NCI-H82 (cell line): ENCODE measurements at regions not wholly inside any gene's neighbourhood (a gene's known extent, or its start where the extent isn't known, plus 50 kb on each side); places are given as distances from the start of the nearest gene placed in this dataset.

ENCODE experiments used
- DNase-seq: peaks from one replicate; lab custom pipeline; 2025; lab: John Stamatoyannopoulos, UW

DNA sequence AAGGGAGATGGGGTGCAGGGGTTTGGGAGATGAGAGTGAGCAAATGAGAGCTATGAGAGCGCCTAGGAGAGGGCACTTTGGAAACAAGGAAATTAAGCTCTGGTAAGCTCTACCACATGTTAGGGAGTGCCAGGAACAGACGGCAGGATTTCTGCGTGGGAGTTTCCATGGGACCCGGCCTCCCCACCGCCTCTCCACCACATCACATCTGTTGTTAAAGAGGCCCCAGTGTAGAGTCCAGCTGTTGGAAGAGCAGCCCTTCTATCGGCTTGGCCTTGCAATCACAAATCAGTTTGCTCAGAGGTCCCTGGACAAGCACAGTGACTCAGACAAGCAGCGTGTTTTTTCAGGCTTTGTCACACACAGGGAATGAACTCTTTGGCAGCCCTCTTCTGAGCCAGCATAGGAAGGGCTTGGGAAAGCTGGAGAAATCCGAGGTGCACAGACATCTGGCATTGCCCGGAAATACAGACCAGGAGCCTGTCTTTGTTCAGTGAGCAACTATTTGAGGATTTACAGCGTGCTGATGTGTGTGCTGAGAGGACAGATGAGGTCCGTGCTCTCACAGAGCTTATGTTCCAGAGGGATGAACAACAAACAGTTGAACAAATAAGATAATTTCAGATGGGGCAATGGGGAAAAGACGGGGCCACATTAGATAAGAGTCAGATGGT, 370.6 kb upstream of the PROK2 start:
- DNase-seq: peak; percentile 87

DNA sequence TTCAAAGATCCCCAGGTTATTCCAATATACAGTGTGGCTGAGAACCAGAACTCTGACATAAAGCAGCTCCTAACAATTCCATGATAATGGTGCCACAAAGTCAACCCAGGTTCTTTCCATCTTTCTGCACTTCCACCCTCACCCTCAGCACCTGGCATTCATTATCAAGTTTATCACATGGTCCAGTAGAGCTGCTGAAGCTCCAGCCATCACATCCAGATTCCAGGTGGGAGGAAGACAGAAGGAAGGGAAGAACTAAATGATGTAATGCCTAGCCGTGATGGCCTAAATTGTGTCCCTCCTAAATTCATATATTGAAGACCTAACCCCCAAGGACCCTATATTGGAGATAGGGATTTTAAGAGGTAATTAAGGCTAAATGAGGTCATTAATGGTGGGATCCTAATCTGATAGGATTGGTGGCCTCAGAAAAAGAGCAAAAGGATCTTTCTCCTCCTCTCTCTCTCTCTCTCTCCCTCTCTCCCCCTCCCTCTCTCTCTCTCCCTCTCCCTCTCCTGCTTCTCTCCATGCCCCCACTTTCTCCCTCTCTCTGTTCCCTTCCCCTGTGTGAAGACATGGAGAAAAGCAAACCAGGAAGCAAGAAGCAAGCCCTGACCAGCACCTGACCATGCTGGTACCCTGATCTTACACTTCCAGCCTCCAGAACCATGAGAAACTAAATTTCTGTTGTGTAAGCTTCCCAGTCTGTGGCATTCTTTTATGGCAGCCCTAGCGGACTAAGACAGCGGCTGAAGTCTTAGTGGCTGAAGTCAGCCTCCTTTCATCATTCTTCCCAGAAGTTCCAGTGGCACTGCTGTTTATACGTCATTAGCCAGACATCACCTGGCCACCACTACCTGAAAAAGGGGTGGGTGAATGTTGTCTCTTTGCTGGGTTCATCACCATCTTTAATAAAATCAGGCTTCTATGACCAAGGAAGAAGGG, 369.7 kb upstream of the PROK2 start:
- DNase-seq: peak; percentile 35

DNA sequence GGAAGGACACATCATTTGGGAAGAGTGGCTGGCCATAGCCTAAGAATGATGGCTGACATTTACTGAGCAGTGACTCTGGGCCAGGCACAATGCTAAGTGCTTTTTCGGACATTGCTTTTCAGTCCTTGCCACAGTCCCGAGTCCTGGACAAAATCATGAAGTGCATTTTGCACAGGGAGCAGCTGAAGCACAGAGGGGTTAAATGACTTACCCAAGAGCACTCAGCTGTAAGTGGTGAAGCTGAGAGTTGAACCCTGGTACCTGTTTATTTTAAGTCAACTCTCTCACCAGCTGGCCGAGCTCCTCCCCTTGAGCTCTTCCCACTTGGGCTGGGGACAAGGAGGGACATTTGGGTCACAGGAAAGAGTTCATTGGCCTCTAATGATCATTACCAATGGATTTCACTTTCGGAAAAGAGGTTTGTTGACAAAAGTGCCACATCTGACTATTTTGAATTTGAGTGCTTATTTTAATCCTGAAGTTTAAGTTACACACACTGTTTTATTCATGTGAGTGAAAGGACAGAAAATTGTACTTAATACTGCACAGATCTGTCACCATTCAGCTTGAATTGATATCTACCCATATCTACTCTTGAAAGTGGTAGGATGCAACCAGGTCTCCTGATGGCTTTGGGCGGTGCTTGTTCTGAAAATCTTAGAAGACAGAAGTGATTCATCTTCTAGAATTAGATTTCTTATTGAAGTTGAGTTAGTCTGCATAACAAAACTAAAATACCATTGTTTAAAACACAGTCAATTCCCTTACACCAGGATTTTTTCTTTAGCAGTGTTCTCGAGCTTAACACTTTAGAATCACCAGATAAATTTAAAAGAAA, 368.7 kb upstream of the PROK2 start:
- no peak for DNase-seq

DNA sequence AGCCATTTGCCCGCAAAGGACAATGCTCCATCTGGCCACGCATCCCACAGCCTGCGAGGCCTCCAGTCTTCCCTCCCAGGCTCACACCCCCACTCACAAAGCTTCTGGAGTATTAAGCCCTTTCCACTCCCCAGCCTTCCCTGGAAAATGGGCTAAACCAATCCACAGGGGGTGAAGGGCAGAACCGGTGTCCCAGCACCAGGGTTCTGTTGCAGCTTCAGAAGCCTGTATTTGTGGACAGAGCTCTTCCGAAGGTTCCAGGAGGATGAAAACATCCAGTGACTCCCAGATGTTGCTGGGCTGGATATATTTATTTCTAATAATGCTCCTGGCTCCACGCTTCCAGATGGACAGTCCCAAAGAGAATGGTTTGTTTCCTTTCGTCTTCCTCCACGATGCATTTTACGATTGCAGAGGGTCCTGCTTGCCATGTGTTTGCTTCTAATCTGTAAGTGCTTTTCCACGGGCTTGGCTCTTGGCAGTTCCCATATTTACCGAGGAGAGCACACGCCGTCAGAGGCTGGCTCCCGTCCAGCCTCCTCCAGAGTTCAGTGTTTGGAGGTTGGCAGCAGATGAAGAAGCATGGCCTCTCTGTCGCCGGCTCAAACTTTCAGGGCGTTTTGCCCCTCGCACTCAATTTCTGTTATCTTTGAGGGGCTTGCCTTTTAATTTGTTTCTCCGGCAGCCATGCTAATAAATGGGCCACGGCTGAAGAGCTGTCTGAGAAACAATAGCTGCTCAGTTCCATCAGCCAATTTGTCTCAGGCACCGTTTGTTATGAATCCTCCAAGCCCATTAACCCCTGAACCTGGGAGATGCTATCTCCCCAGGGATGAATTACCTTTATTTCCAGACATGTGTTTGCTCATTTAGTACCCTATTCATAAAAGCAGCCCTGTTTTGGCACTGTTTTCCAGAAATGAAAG, 367.9 kb upstream of the PROK2 start:
- DNase-seq: peak; percentile 93

DNA sequence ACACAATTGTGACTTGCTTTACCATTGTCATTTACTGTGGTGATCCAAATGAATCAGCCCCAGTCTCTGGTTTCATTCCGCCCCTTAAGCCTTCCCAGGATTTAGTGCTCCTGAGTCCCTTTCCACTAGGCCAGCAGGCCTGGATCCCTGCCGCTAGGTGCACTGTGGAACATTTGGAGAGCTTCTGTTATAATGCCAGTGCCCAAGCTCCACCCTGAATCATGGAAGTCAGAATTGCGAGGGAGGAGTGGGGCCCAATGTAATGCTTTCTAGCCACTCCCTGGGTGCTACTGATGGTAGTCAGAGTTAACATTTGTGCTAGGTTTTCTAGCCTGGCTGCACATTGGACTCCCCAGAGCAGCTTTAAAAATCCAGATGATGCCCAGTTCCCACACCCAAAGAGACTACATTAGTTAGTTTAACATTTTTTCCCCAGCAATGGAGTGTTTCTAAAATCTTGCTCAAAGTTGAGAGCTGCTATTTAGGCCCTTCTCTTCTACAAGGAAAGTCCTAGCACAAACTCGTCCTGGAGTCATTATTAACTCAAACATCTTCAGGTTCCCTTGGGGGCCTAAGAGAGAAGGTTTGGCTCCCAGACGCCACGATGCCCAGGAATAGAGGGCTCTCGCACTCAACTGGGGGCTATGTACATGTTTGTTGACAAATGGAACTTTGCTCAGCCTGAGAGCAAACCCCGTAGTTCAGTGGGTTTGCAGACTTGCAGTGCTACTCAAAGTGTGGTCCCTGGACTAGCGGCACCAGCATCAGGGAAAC, 366.7 kb upstream of the PROK2 start:
- no peak for DNase-seq

DNA sequence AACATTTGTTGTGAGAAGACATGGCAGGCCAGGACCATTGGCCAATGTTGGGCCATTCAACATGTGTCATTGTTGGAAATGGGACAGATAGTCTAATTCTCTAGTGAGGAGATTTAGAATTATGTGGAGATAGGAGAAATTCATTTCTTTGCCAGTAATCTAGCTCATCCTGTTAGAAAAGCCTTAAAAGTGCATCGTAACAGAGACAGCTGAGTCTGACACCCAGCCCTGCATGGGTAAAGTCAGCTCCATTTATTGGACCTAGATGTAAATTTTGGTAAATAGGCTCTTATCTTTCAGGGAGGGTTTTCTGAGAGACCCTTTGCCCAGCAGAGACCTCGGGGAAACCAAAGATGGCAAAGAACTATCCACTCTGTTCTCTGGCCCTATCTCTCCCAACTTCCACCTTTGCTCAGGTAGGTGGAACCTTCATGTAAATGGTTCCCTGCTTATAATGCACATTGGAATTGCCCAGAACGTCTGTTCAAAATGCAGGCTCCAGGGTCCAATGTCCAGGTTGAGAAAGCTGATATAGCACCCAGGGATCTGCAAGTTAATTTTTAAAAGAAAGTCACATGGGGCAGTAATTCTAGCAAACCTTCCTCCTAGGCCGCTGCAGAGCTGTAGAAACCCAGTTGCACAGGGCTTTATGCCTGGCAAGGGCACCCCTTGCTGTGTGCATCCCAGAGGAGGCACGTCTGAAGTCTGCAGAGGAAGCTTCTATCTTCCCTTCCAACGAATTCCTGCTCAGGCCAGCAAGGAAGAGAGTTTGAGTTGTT, 365.9 kb upstream of the PROK2 start:
- no peak for DNase-seq

DNA sequence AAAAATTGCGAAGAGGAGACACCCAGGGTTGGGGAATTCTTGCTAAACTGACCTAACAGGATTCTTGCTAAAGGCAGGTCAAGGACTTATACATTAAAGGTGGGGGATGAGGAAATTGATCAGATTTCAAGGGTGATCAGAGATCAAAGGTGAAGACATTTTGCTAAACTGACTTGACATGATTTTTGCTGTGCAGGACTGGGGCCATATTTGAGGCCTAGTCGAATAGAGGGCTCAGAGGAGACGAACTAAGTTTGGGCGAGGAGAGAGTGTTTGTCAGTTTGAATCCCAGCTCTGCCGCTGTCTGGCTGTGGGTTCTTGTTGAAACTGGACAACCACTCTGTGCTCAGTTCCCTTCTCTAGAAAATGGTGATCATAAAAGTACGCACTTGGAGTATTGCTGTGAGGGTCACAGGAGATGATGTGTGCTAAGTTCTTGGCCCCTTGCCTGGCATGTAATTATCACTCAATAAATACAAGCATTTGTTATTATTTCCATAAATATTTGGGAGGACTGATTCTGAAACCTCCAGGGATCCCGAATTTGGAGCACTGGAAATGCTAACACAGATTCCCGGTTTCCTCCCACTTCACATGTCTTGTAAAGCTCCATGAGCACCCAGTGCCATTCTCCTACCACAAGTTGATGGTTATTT, 364.8 kb upstream of the PROK2 start:
- no peak for DNase-seq

DNA sequence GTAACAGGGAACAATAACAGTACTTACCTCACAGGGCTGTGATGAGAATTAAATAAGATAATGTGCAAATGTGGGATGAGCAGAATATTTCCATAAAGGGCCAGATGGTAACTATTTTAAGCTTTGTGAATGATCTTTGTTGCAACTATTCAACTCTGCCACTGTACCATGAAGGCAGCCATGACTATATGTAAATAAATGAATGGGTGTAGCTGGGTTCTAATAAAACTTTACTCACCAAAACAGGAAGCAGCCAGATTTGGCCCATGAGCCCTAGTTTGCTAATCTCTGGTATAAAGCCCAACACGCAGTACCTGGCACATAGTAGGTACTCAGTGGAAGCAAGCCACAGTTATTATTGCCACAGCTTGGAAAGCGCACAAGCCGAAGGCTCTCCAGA, 362.7 kb upstream of the PROK2 start:
- DNase-seq: no peak

DNA sequence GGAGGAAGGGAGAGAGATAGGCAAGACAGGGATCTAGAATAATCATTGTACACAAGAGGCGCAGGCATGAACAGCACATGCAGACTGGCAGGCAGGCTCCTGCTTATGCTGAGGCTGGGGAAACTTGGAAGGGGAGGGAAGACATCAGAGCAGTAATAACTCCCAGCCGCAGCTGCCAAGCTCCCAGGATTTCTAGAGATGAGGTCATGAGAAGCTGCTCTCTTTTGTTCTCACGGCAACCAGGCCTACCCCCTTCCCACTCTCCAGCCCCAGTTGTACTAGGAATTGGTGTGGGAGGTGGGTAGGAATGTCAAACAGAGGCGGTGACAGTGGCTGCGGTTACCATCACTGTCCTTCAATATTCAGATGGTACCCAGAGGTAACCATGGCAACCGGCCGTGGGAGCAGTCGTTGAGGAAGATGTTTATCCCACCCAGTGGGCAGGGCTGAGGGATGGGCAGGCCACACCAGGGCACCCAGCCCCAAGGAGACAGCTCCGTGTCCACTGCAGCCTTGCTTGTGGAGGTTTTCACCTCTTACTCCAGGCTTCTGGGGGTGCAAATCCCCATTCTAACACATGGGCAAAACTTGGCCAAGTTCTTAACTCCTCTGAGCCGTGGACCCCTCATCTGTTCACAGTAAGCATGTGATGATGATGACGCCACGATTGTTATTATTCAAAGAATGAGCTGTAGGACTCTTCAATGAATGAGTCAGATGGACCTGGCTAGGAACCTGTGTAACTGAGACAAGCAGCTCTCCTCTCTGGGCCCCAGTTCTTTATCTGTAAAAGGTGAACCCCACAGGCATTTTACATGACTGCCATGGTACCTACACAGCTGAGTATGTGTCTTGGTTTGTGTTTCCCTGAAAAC, 360.8 kb upstream of the PROK2 start:
- peak; percentile 32 for DNase-seq

DNA sequence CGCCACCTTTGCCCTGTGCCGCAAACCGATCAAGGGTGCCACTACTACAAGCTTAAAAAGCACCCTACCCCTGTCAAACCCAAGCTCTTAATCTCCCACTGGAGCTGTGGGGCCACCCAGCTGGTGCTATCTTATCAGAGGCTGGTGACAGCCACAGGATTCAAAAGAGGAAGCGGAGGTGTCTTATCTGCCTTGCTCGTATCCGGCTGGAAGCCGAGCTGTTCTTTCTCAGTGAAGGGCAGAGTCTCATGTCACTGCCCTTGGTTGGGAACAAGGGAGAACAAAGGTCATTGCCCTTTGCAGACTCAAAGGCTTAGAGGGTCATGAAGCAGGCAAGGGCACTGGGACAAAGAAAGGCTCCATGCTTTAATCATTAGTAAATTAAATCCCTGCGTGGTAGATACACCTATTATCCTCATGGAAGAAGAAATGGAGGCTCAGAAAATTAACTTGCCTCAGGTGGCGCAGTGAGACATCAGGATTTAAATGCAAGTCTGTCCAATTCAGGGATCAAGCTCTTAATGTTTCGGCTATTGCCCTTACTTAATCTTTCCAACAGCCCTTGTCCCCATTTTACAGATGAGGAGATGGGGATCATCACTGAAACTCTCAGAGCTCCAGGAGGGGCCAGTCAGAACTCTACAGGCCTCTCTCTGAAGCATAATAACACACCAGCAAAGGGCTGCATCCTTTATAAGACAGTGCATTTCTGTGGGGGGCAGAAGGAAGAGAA, 360.0 kb upstream of the PROK2 start:
- DNase-seq: peak; percentile 84

DNA sequence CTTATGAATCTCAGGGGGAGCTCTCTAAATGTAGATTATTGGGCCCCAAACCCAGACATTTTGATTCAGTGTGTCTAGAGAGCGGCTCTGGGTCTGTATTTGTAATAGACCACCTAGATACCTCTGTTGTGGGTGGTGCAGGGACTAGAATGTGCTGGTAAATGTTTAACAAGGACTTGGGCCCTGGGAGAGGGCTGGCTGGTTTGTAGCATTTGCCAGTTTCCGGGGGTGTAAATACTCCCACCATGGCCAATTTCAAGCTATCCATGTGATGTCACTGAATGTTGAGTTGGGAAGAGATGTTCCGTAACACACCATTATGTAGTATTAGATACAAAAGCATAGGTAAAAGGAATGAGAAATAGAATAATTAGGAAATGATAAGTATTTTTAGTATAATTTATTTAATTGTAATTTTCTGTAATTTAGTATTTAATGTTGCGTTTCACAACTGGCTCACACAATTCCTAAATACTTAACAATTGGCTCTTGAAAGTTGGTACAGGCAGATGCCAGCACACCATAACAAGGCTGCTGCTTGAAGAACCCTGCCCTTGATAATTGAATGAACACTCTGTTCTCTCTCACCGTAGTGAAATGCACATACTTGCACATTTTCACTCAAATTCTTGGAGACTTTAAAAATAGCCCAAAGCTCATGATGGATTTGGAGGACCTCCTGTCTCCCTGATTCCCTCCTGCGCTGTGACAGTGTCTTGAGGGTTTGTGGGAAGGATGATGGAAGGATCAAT, 359.2 kb upstream of the PROK2 start:
- no peak for DNase-seq

DNA sequence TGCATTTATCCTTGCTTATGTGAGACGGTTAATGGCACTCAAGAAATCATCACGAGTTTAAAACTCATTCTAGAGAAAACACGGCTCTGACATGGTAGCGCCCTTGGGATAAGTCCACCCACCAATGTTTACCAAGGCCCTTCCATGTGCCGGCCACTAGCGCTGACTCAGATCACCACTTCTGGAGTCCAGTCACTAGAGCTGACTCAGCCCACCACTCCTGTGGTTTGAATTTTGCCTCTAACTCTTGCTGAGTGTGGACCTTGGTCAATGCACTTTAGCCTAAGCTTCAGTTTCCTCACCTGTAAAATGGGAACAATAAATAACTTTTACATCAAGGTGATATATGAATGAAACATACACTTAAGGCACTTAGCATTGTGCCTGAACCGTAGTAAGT, 358.4 kb upstream of the PROK2 start:
- DNase-seq: no peak

DNA sequence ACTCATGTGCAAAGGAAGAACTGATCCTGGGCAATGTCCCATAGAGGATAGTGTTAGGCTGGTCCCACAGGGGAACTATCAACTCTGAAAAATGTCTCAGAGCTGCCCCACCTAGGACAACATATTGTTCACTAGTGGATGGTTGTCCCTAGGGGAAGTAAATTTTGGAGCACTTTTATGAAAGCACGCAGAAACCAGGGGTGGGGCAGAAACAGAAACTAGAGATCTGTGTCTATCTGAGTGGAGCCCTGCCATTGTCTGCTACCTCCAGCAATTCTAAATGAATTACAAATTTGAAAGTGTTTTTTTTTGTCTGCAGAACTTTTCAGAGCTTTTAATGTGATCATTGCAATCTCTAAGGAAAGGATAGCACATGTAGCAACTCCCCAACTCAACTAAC, 357.1 kb upstream of the PROK2 start:
- no peak for DNase-seq

DNA sequence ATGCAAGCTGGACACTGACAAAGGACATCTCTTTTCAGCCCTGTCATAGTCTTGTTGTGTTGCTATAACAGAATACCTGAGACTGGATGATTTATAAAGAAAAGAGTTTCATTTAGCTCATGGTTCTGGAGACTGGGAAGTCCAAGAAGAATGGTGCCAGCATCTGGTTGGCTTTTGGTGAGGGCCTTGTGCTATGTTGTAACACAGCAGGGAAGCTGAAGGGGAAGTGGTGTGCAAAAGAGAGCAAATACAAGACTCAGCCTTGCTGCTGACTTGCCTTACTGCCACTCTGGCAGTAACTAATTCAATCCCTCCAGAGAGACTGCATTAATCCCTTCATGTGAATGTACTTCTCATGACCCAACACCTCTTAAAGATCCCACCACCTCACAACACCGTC, 356.3 kb upstream of the PROK2 start:
- no peak for DNase-seq

DNA sequence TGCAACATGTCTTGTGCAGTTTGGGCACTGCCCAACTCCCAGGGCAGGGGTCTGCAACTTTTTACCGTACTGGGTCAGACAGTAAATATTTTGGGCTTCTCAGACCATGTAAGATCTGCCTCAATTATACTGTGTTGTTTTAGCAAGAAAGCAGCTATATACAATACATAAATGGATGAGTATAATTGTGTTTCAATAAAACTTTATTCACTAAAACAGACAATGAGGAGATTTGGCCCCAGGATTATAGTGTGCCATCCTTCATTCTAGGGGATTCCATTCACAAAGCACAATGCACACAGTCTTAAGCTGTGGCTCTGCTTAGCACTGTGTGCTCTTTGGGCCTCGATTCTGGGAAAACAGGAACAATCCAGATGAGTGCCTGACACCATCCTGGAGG, 354.4 kb upstream of the PROK2 start:
- no peak for DNase-seq

DNA sequence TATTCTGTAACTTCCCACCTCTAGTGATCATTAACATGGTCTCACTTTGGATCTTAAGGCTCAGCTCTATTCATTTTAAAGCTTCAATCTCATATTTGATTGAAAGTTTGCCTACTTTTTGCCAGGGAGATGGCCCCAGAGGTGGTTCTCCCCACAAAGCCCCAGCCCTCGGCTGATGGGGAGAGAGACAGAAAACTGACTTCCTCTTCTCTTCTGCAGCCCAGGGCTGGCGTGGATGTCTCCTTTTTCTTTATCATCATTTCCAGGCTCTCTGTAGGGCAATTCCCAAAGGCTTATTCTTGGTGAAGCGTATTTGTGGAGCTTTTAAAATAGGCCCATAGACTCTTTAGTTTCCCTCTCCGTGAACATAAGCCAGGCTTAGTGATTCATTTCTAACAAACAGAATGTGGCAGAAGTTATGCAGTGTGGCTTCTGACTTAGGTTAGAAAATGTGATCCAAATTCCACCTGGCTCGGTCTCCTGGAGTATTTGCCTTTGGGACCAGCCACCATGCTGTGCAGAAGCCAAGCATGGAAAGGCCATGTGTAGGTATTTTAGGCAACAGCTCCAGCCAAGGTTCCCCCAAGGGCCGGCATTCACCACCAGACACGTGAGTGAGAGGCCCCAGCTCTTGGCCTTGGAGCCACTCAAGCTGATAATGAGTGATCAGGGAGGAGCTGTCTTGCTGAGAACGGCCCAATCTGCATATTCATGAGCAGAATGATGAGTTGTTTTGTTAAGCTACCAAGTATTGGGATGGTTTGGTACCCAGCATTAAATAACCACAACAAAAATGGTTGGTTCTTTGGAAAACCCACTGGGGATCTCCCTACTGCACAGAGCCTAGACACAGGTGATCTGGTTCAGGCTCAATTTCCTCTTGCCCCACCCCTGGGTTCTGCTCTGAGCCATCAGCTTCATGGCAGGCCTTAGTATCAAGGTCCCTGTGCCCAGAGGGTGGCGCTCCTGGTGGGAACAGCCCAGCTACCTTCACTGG, 353.2 kb upstream of the PROK2 start:
- no peak for DNase-seq
